Neural crest cell (in vitro differentiated cells): ENCODE measurements at regions not wholly inside any gene's neighbourhood (a gene's known extent, or its start where the extent isn't known, plus 50 kb on each side); places are given as distances from the start of the nearest gene placed in this dataset.
"Not testable (repeated sequence)": the region's sequence is repeated elsewhere in the genome, so short reads cannot be mapped to it uniquely, and the experiment has no call there.

Experiments used
- DNase-seq: peaks from one replicate; pipeline ENCODE4 v3.0.0; 2021; ENCODE audit warnings: low read depth, mixed read lengths, low spot score
- H3K27ac Mint-ChIP-seq: one replicate; pipeline ENCODE4 v1.8.0; 2021; ENCODE audit warnings: mild to moderate bottlenecking, mixed read lengths; ENCODE audit not compliant: unreplicated experiment
- H3K27me3 Mint-ChIP-seq: 2 replicates; pipeline ENCODE4 v1.8.0; 2021; ENCODE audit warnings: low read depth, mild to moderate bottlenecking, mixed read lengths
- H3K36me3 Mint-ChIP-seq: 2 replicates; pipeline ENCODE4 v1.8.0; 2021; ENCODE audit warnings: low read depth, mild to moderate bottlenecking, mixed read lengths
- H3K4me1 Mint-ChIP-seq: 2 replicates; pipeline ENCODE4 v1.8.0; 2021; ENCODE audit warnings: mixed read lengths
- H3K4me3 Mint-ChIP-seq: one replicate; pipeline ENCODE4 v1.8.0; 2021; ENCODE audit warnings: mild to moderate bottlenecking, mixed read lengths
- H3K9me3 Mint-ChIP-seq: 2 replicates; pipeline ENCODE4 v1.8.0; 2021; ENCODE audit warnings: mixed read lengths
- CTCF ChIP-seq: fragments of 200-600 bp; sonication (generic); conservative IDR thresholded peaks from 2 replicates; pipeline ENCODE4 v1.5.0; 2021; ENCODE audit warnings: antibody characterized with exemption, mild to moderate bottlenecking

GRCh38 chr5:113742176-113742575 lies 228.7 kb downstream of the YTHDC2 start:
- DNase-seq, result no peak
- Mint-ChIP-seq H3K4me3 (no peak overlapping the region), H3K27ac (no peak overlapping the region), H3K4me1 (no peaks in the 10 kb centered on the region), H3K9me3 (no peaks in the 10 kb centered on the region), H3K27me3 (no peaks in the 10 kb centered on the region), H3K36me3 (no peaks in the 10 kb centered on the region)
- TF ChIP-seq CTCF, result no peak

- TF ChIP-seq CTCF, result no peak
- no peak overlapping the region for H3K4me3 Mint-ChIP-seq
- H3K36me3 Mint-ChIP-seq, result no peaks in the 10 kb centered on the region
- no peak overlapping the region for H3K27ac Mint-ChIP-seq
- no peaks in the 10 kb centered on the region for H3K27me3 Mint-ChIP-seq
- no peak for DNase-seq
- H3K4me1 Mint-ChIP-seq, result no peaks in the 10 kb centered on the region
- H3K9me3 Mint-ChIP-seq, result no peaks in the 10 kb centered on the region
These were observed 229.1 kb downstream of the YTHDC2 start for GRCh38 chr5:113742639-113743038.

- no peaks in the 10 kb centered on the region for H3K36me3 Mint-ChIP-seq
- no peaks in the 10 kb centered on the region for H3K4me1 Mint-ChIP-seq
- DNase-seq, result no peak
- H3K4me3 Mint-ChIP-seq, result no peak overlapping the region
- no peaks in the 10 kb centered on the region for H3K27me3 Mint-ChIP-seq
- H3K27ac Mint-ChIP-seq, result no peak overlapping the region
- H3K9me3 Mint-ChIP-seq, result peaks cover 4% of the 10 kb centered on the region
- no peak for TF ChIP-seq CTCF
These were observed 234.9 kb downstream of the YTHDC2 start for GRCh38 chr5:113748403-113748802.

- H3K27ac Mint-ChIP-seq, result no peak overlapping the region
- no peaks in the 10 kb centered on the region for H3K27me3 Mint-ChIP-seq
- H3K4me1 Mint-ChIP-seq, result no peaks in the 10 kb centered on the region
- no peak overlapping the region for H3K4me3 Mint-ChIP-seq
- no peak for TF ChIP-seq CTCF
- no peak for DNase-seq
- peaks cover 4% of the 10 kb centered on the region for H3K9me3 Mint-ChIP-seq
- no peaks in the 10 kb centered on the region for H3K36me3 Mint-ChIP-seq
These were observed 235.8 kb downstream of the YTHDC2 start for GRCh38 chr5:113749334-113749733.

- not testable (repeated sequence) for H3K4me1 Mint-ChIP-seq, H3K27me3 Mint-ChIP-seq, H3K4me3 Mint-ChIP-seq, H3K9me3 Mint-ChIP-seq, H3K27ac Mint-ChIP-seq, H3K36me3 Mint-ChIP-seq, DNase-seq
These were observed 239.7 kb downstream of the YTHDC2 start for GRCh38 chr5:113753182-113753581.

- Mint-ChIP-seq H3K27ac (no peak overlapping the region), H3K4me1 (no peaks in the 10 kb centered on the region), H3K9me3 (no peaks in the 10 kb centered on the region), H3K4me3 (no peak overlapping the region), H3K36me3 (no peaks in the 10 kb centered on the region), H3K27me3 (no peaks in the 10 kb centered on the region)
- no peak for TF ChIP-seq CTCF
- no peak for DNase-seq
These were observed 242.0 kb downstream of the YTHDC2 start for GRCh38 chr5:113755516-113755915.
